Activated CD8-positive, alpha-beta T cell treated with anti-CD3 and anti-CD28 coated beads, Interleukin-2, amount 10 ng/mL, durations not matched to agents 7 days and 5 days (primary cell): ENCODE measurements at regions not wholly inside any gene's neighbourhood (a gene's known extent, or its start where the extent isn't known, plus 50 kb on each side); places are given as distances from the start of the nearest gene placed in this dataset.

Experiments used
- ATAC-seq: fragments of 150-1000 bp; cut with Tn5 transposase; one replicate; pipeline ENCODE4 v1.10.0; 2021; ENCODE audit warnings: moderate library complexity
- CTCF ChIA-PET: fragments of 350-600 bp; sonication (Branson Sonifier 250); formaldehyde crosslinking; loops from one replicate; lab custom pipeline; 2021; ENCODE audit warnings: antibody characterized with exemption; lab: Charles Lee
- POLR2A ChIA-PET: fragments of 350-600 bp; sonication (Branson Sonifier 250); formaldehyde crosslinking; loops from one replicate; lab custom pipeline; 2021; ENCODE audit warnings: antibody characterized with exemption; lab: Charles Lee
- DNase-seq: peaks from one replicate; pipeline ENCODE4 v3.0.0-alpha.2; 2020
- H3K27ac Mint-ChIP-seq: one replicate; pipeline ENCODE4 v1.8.0; 2021; ENCODE audit warnings: mild to moderate bottlenecking, mixed read lengths
- H3K27me3 Mint-ChIP-seq: one replicate; pipeline ENCODE4 v1.8.0; 2021; ENCODE audit warnings: low read depth, mixed read lengths
- H3K36me3 Mint-ChIP-seq: one replicate; pipeline ENCODE4 v1.8.0; 2021; ENCODE audit warnings: low read depth, mixed read lengths
- H3K4me1 Mint-ChIP-seq: one replicate; pipeline ENCODE4 v1.8.0; 2021; ENCODE audit warnings: low read depth, mixed read lengths
- H3K4me3 Mint-ChIP-seq: one replicate; pipeline ENCODE4 v1.8.0; 2021; ENCODE audit warnings: mild to moderate bottlenecking, mixed read lengths
- H3K9me3 Mint-ChIP-seq: one replicate; pipeline ENCODE4 v1.8.0; 2022; ENCODE audit warnings: mixed read lengths; ENCODE audit not compliant: insufficient read depth

DNA sequence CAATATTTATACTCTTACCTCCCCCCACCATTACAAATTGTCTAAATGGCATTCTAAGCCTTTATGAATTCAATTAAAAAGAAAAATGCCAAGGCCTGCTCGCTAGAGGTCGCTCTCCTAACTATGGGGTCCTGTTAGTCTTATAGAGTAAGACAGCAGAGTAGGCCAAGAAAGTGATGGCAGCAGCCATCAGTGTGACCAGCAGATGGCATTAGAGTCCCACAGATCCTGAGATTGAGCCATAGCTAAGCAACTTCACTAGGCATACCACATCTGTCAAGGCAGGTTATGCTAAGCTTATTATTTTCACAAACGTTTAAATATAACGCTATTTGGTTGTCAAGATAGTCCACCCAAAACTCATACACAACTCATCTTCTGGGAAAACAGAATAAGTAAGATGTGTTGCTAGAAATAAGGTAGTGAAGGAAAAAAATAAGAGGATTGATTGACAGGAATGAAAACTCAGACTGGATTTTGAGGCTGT is 57.6 kb upstream of the SCAF8 start:
- H3K36me3 Mint-ChIP-seq = no peaks in the 10 kb centered on the region
- POLR2A ChIA-PET = no interaction called here
- peaks cover 4% of the 10 kb centered on the region for H3K27me3 Mint-ChIP-seq
- no peaks in the 10 kb centered on the region for H3K9me3 Mint-ChIP-seq
- H3K4me3 Mint-ChIP-seq = no peak overlapping the region
- DNase-seq = peak; percentile 92
- CTCF ChIA-PET = interaction anchor here (0.6 to 5.6 kb wide), 70 partner anchors 9 to 644 kb away, joined by 3 to 166 read pairs (median 4); partner anchors contain the start of gene TFB1M
- H3K4me1 Mint-ChIP-seq = no peaks in the 10 kb centered on the region
- peak; percentile 100 for ATAC-seq
- H3K27ac Mint-ChIP-seq = no peak overlapping the region

DNA sequence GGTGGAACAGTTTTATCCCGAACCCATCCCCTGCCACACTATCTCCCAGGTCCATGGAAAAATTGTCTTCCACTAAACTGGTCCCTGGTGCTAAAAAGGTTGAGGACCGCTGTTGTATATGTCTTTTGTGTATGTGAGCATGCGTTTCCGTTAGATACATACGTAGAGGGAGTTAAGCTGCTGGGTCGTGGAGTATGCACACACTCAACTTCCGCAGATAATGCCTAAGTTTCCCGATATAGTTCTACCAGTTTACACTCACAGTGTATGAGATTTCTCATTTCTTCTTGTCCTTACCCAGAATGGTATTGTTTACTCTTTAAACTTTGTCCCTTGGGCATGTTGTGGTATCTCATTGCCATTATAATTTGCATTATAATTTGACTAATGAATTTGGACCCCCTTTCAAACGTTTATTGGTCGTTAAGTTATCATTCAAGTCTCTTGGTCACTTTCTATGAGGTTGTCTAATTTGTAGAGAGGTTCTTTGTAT is 50.5 kb upstream of the SCAF8 start:
- H3K36me3 Mint-ChIP-seq = no peaks in the 10 kb centered on the region
- no peaks in the 10 kb centered on the region for H3K27me3 Mint-ChIP-seq
- H3K4me3 Mint-ChIP-seq = no peak overlapping the region
- DNase-seq = no peak
- ChIA-PET CTCF (interaction anchor here (3.1 kb wide), 1 partner anchor 8 kb away, joined by 28 read pairs; no protein-coding TSS in a partner anchor), POLR2A (interaction anchor here (1.7 kb wide), 1 partner anchor 51 kb away, joined by 5 read pairs; no protein-coding TSS in a partner anchor)
- H3K9me3 Mint-ChIP-seq = no peaks in the 10 kb centered on the region
- peaks cover 10% of the 10 kb centered on the region for H3K4me1 Mint-ChIP-seq
- ATAC-seq = no peak
- H3K27ac Mint-ChIP-seq = no peak overlapping the region
